GM21390 (cell line): ENCODE measurements at regions not wholly inside any gene's neighbourhood (a gene's known extent, or its start where the extent isn't known, plus 50 kb on each side); places are given as distances from the start of the nearest gene placed in this dataset.
"Not testable (repeated sequence)": the region's sequence is repeated elsewhere in the genome, so short reads cannot be mapped to it uniquely, and the experiment has no call there.

Experiments
- ATAC-seq: cut with Tn5 transposase; IDR thresholded peaks from one replicate; pipeline ENCODE4 v1.9.1; 2021; ENCODE audit not compliant: unreplicated experiment

- no peak for ATAC-seq
Observed at GRCh38 chr14:82647088-82647810, 1113.6 kb upstream of the SEL1L start.

GRCh38 chr14:82655770-82656169 lies 1122.1 kb upstream of the SEL1L start:
- ATAC-seq = no peak

GRCh38 chr14:82657186-82657675 lies 1123.6 kb upstream of the SEL1L start:
- ATAC-seq = no peak

- ATAC-seq = no peak
Observed at GRCh38 chr14:82661258-82661657, 1127.6 kb upstream of the SEL1L start.

- ATAC-seq = no peak
Observed at GRCh38 chr14:82667006-82667405, 1133.4 kb upstream of the SEL1L start.

- no peak for ATAC-seq
Observed at GRCh38 chr14:82667501-82667900, 1133.8 kb upstream of the SEL1L start.

- ATAC-seq = no peak
Observed at GRCh38 chr14:82676403-82676802, 1142.8 kb upstream of the SEL1L start.

GRCh38 chr14:82689948-82690347 lies 1156.3 kb upstream of the SEL1L start:
- ATAC-seq = no peak

GRCh38 chr14:82691191-82691590 lies 1157.5 kb upstream of the SEL1L start:
- not testable (repeated sequence) for ATAC-seq

- no peak for ATAC-seq
Observed at GRCh38 chr14:82694820-82695219, 1161.2 kb upstream of the SEL1L start.

- no peak for ATAC-seq
Observed at GRCh38 chr14:82704218-82704617, 1170.6 kb upstream of the SEL1L start.

- ATAC-seq = peak; percentile 74
Observed at GRCh38 chr14:82710267-82710841, 1176.7 kb upstream of the SEL1L start.

GRCh38 chr14:82719617-82720016 lies 1186.0 kb upstream of the SEL1L start:
- no peak for ATAC-seq

GRCh38 chr14:82720431-82720830 lies 1186.8 kb upstream of the SEL1L start:
- no peak for ATAC-seq

GRCh38 chr14:82720946-82721345 lies 1187.3 kb upstream of the SEL1L start:
- no peak for ATAC-seq

- ATAC-seq = no peak
Observed at GRCh38 chr14:82724316-82724715, 1190.7 kb upstream of the SEL1L start.

GRCh38 chr14:82725213-82725612 lies 1191.6 kb upstream of the SEL1L start:
- ATAC-seq = no peak

GRCh38 chr14:82731526-82731925 lies 1197.9 kb upstream of the SEL1L start:
- no peak for ATAC-seq

GRCh38 chr14:82740547-82740946 lies 1206.9 kb upstream of the SEL1L start:
- no peak for ATAC-seq

GRCh38 chr14:82755476-82755875 lies 1221.8 kb upstream of the SEL1L start:
- ATAC-seq = no peak

- no peak for ATAC-seq
Observed at GRCh38 chr14:82755923-82756322, 1222.3 kb upstream of the SEL1L start.

GRCh38 chr14:82757776-82758175 lies 1224.1 kb upstream of the SEL1L start:
- ATAC-seq = no peak

- ATAC-seq = no peak
Observed at GRCh38 chr14:82759656-82760055, 1226.0 kb upstream of the SEL1L start.
